Thoracic aorta (tissue), 2 donors: ENCODE measurements at regions not wholly inside any gene's neighbourhood (a gene's known extent, or its start where the extent isn't known, plus 50 kb on each side); places are given as distances from the start of the nearest gene placed in this dataset.
"Not testable (repeated sequence)": the region's sequence is repeated elsewhere in the genome, so short reads cannot be mapped to it uniquely, and the experiment has no call there.

Experiments
- ATAC-seq: fragments of 150-250 bp; one replicate; pipeline ENCODE4 v1.8.0; 2017; ENCODE audit warnings: low read depth; ENCODE audit not compliant: insufficient number of reproducible peaks, low FRiP score
- DNase-seq: peaks from one replicate; pipeline ENCODE4 v3.0.0-alpha.2; 2020; ENCODE audit warnings: low spot score
- H3K27ac ChIP-seq, 2 donors: fragments of 200-600 bp; sonication (generic); 1 replicate in 1 of 2; 2 replicates in 1 of 2; pipeline ENCODE4 v1.5.1; 2016; ENCODE audit warnings: mild to moderate bottlenecking in 2 of 2, moderate library complexity in 2 of 2
- H3K27me3 ChIP-seq: fragments of 200-600 bp; sonication (generic); replicated peaks from 2 replicates; pipeline ENCODE4 v1.6.0; 2016; ENCODE audit warnings: mild to moderate bottlenecking; ENCODE audit not compliant: insufficient read depth
- H3K36me3 ChIP-seq: fragments of 200-600 bp; sonication (generic); one replicate; pipeline ENCODE4 v1.5.1; 2016
- H3K4me1 ChIP-seq, 2 donors: fragments of 200-600 bp; sonication (generic); 1 replicate in 1 of 2; 2 replicates in 1 of 2; pipeline versions ENCODE4 v1.5.1 to v1.6.0; 2016; ENCODE audit warnings: low read depth in 2 of 2, mild to moderate bottlenecking in 1 of 2; ENCODE audit not compliant: control insufficient read depth in 1 of 2
- H3K4me3 ChIP-seq: fragments of 200-600 bp; sonication (generic); 2 replicates; pipeline ENCODE4 v1.5.1; 2016; ENCODE audit warnings: mild to moderate bottlenecking
- H3K9me3 ChIP-seq: fragments of 200-600 bp; sonication (generic); 2 replicates; pipeline ENCODE4 v1.5.1; 2016
- CTCF ChIP-seq: fragments of 200-600 bp; sonication (generic); IDR thresholded peaks from one replicate; pipeline ENCODE4 v1.5.1; 2019; ENCODE audit warnings: antibody characterized with exemption

GRCh38 chr5:125245216-125245615, 498.8 kb upstream of the ZNF608 start:
- no peak for DNase-seq
- H3K27ac ChIP-seq: no peak overlapping the region
- ATAC-seq: no peak
- TF ChIP-seq CTCF: no peak
- H3K4me3 ChIP-seq: no peak overlapping the region
- H3K36me3 ChIP-seq: no peaks in the 10 kb centered on the region
- no peaks in the 10 kb centered on the region for H3K9me3 ChIP-seq
- no peaks in the 10 kb centered on the region for H3K27me3 ChIP-seq
- H3K4me1 ChIP-seq: no peaks in the 10 kb centered on the region

GRCh38 chr5:125249400-125249799, 503.0 kb upstream of the ZNF608 start:
- Histone ChIP-seq H3K36me3 (no peaks in the 10 kb centered on the region), H3K27ac (no peak overlapping the region), H3K4me3 (no peak overlapping the region), H3K27me3 (no peaks in the 10 kb centered on the region), H3K9me3 (peaks cover 3% of the 10 kb centered on the region), H3K4me1 (no peaks in the 10 kb centered on the region)
- DNase-seq (no peak), ATAC-seq (no peak)
- TF ChIP-seq CTCF: no peak

GRCh38 chr5:125251703-125252102, 505.3 kb upstream of the ZNF608 start:
- DNase-seq (no peak), ATAC-seq (no peak)
- no peak for TF ChIP-seq CTCF
- Histone ChIP-seq H3K27me3 (no peaks in the 10 kb centered on the region), H3K9me3 (peaks cover 8% of the 10 kb centered on the region), H3K4me3 (no peak overlapping the region), H3K36me3 (no peaks in the 10 kb centered on the region), H3K4me1 (no peaks in the 10 kb centered on the region), H3K27ac (no peak overlapping the region)

GRCh38 chr5:125253634-125254033, 507.2 kb upstream of the ZNF608 start:
- H3K27me3 ChIP-seq, H3K27ac ChIP-seq, H3K4me1 ChIP-seq, H3K36me3 ChIP-seq, H3K9me3 ChIP-seq, DNase-seq, ATAC-seq, H3K4me3 ChIP-seq: not testable (repeated sequence)

GRCh38 chr5:125254267-125254666, 507.8 kb upstream of the ZNF608 start:
- Histone ChIP-seq H3K4me1 (no peaks in the 10 kb centered on the region), H3K27me3 (no peaks in the 10 kb centered on the region), H3K27ac (no peak overlapping the region), H3K36me3 (no peaks in the 10 kb centered on the region), H3K4me3 (no peak overlapping the region), H3K9me3 (peaks cover 8% of the 10 kb centered on the region)
- TF ChIP-seq CTCF: no peak
- ATAC-seq (no peak), DNase-seq (no peak)

GRCh38 chr5:125256296-125256695, 509.9 kb upstream of the ZNF608 start:
- Histone ChIP-seq H3K27me3 (no peaks in the 10 kb centered on the region), H3K9me3 (peaks cover 8% of the 10 kb centered on the region), H3K36me3 (no peaks in the 10 kb centered on the region), H3K4me3 (no peak overlapping the region), H3K27ac (no peak overlapping the region), H3K4me1 (no peaks in the 10 kb centered on the region)
- DNase-seq (no peak), ATAC-seq (no peak)
- no peak for TF ChIP-seq CTCF
